Activated T-cell treated with anti-CD3 and anti-CD28 coated beads, Interleukin-2, amount 50 U/mL, for 72 hours (primary cell): ENCODE measurements at regions not wholly inside any gene's neighbourhood (a gene's known extent, or its start where the extent isn't known, plus 50 kb on each side); places are given as distances from the start of the nearest gene placed in this dataset.
"Not testable (repeated sequence)": the region's sequence is repeated elsewhere in the genome, so short reads cannot be mapped to it uniquely, and the experiment has no call there.

Source experiments
- ATAC-seq, 2 donors: fragments of 150-1000 bp; cut with Tn5 transposase; replicated peaks in 1 of 2; 2 replicates each; pipeline ENCODE4 v1.10.0; 2021; ENCODE audit warnings: moderate library complexity in 2 of 2, mild to moderate bottlenecking in 1 of 2
- DNase-seq, 2 donors: peaks; one replicate each; pipeline ENCODE4 v3.0.0; 2021 to 2022; ENCODE audit warnings: mixed read lengths in 1 of 2
- H3K27ac Mint-ChIP-seq: one replicate; pipeline ENCODE4 v1.8.0; 2022; ENCODE audit warnings: mild to moderate bottlenecking, moderate library complexity, mixed read lengths
- H3K27me3 Mint-ChIP-seq: one replicate; pipeline ENCODE4 v1.8.0; 2022; ENCODE audit warnings: low read depth, mixed read lengths
- H3K36me3 Mint-ChIP-seq, 2 donors: one replicate each; pipeline ENCODE4 v1.8.0; 2022; ENCODE audit warnings: mixed read lengths in 2 of 2, mild to moderate bottlenecking in 1 of 2; ENCODE audit not compliant: insufficient read depth in 2 of 2
- H3K4me1 Mint-ChIP-seq: one replicate; pipeline ENCODE4 v1.8.0; 2022; ENCODE audit warnings: low read depth, mixed read lengths
- H3K4me3 Mint-ChIP-seq, 2 donors: one replicate each; pipeline ENCODE4 v1.8.0; 2022; ENCODE audit warnings: mild to moderate bottlenecking in 2 of 2, mixed read lengths in 2 of 2, moderate library complexity in 2 of 2
- H3K9me3 Mint-ChIP-seq, 2 donors: one replicate each; pipeline ENCODE4 v1.8.0; 2022; ENCODE audit warnings: mixed read lengths in 2 of 2

- H3K27ac Mint-ChIP-seq, result no peak overlapping the region
- ATAC-seq, result no peak
- no peak overlapping the region for H3K4me3 Mint-ChIP-seq
These were observed 85.7 kb upstream of the PLD5 start for GRCh38 chr1:242610209-242610608.

GRCh38 chr1:242605521-242605920, 81.0 kb upstream of the PLD5 start:
- no peak overlapping the region for H3K27ac Mint-ChIP-seq
- no peak for ATAC-seq
- peaks cover 0 to 7% of the 10 kb centered on the region in 2 donors for H3K9me3 Mint-ChIP-seq
- H3K4me1 Mint-ChIP-seq, result no peaks in the 10 kb centered on the region
- no peak for DNase-seq
- H3K27me3 Mint-ChIP-seq, result no peaks in the 10 kb centered on the region
- no peaks in the 10 kb centered on the region for H3K36me3 Mint-ChIP-seq
- H3K4me3 Mint-ChIP-seq, result no peak overlapping the region

More at GRCh38 chr1:242610209-242610608, 85.7 kb upstream of the PLD5 start:
- Mint-ChIP-seq H3K27me3 (no peaks in the 10 kb centered on the region), H3K9me3 (peaks cover 1 to 6% of the 10 kb centered on the region in 2 donors), H3K4me1 (no peaks in the 10 kb centered on the region), H3K36me3 (no peaks in the 10 kb centered on the region)
- DNase-seq, result no peak

GRCh38 chr1:242602001-242602400, 77.5 kb upstream of the PLD5 start:
- H3K4me3 Mint-ChIP-seq, result no peak overlapping the region
- H3K9me3 Mint-ChIP-seq, result peaks cover 5 to 6% of the 10 kb centered on the region in 2 donors
- DNase-seq (no peak), ATAC-seq (no peak)
- no peaks in the 10 kb centered on the region for H3K27me3 Mint-ChIP-seq
- H3K27ac Mint-ChIP-seq, result no peak overlapping the region
- no peaks in the 10 kb centered on the region for H3K4me1 Mint-ChIP-seq
- no peaks in the 10 kb centered on the region for H3K36me3 Mint-ChIP-seq

GRCh38 chr1:242593756-242594155, 69.3 kb upstream of the PLD5 start:
- not testable (repeated sequence) for H3K36me3 Mint-ChIP-seq, ATAC-seq, DNase-seq, H3K27me3 Mint-ChIP-seq, H3K27ac Mint-ChIP-seq, H3K4me3 Mint-ChIP-seq, H3K4me1 Mint-ChIP-seq
- H3K9me3 Mint-ChIP-seq, result peaks cover 8 to 13% of the 10 kb centered on the region in 2 donors

GRCh38 chr1:242586360-242586680, 61.8 kb upstream of the PLD5 start:
- Mint-ChIP-seq H3K36me3 (peaks cover 0 to 2% of the 10 kb centered on the region in 2 donors), H3K4me3 (no peak overlapping the region), H3K9me3 (peaks cover 4 to 7% of the 10 kb centered on the region in 2 donors), H3K4me1 (no peaks in the 10 kb centered on the region), H3K27ac (no peak overlapping the region), H3K27me3 (no peaks in the 10 kb centered on the region)
- ATAC-seq (no peak), DNase-seq (no peak)

- H3K4me1 Mint-ChIP-seq, result no peaks in the 10 kb centered on the region
- ATAC-seq, result no peak
- peaks cover 0 to 2% of the 10 kb centered on the region in 2 donors for H3K36me3 Mint-ChIP-seq
- no peak for DNase-seq
- H3K9me3 Mint-ChIP-seq, result peaks cover 4 to 9% of the 10 kb centered on the region in 2 donors
- H3K27ac Mint-ChIP-seq, result no peak overlapping the region
- H3K4me3 Mint-ChIP-seq, result no peak overlapping the region
- no peaks in the 10 kb centered on the region for H3K27me3 Mint-ChIP-seq
These were observed 61.3 kb upstream of the PLD5 start for GRCh38 chr1:242585616-242586359.

GRCh38 chr1:242582669-242583068, 58.2 kb upstream of the PLD5 start:
- Mint-ChIP-seq H3K36me3 (no peaks in the 10 kb centered on the region), H3K27ac (no peak overlapping the region), H3K4me3 (no peak overlapping the region), H3K9me3 (peaks cover 1 to 3% of the 10 kb centered on the region in 2 donors), H3K4me1 (no peaks in the 10 kb centered on the region), H3K27me3 (no peaks in the 10 kb centered on the region)
- ATAC-seq (no peak), DNase-seq (no peak)

GRCh38 chr1:242579528-242580235, 55.2 kb upstream of the PLD5 start:
- no peak overlapping the region for H3K27ac Mint-ChIP-seq

More at GRCh38 chr1:242579528-242580235, 55.2 kb upstream of the PLD5 start:
- DNase-seq (no peak), ATAC-seq (no peak)
- Mint-ChIP-seq H3K9me3 (peaks cover 0 to 3% of the 10 kb centered on the region in 2 donors), H3K4me3 (no peak overlapping the region), H3K4me1 (no peaks in the 10 kb centered on the region), H3K36me3 (no peaks in the 10 kb centered on the region), H3K27me3 (no peaks in the 10 kb centered on the region)
